Stimulated activated CD4-positive, alpha-beta T cell treated with anti-CD3 and anti-CD28 coated beads, Interleukin-2, amount 100 ng/mL, for 24 hours (primary cell): ENCODE measurements at regions not wholly inside any gene's neighbourhood (a gene's known extent, or its start where the extent isn't known, plus 50 kb on each side); places are given as distances from the start of the nearest gene placed in this dataset.
"Not testable (repeated sequence)": the region's sequence is repeated elsewhere in the genome, so short reads cannot be mapped to it uniquely, and the experiment has no call there.

Experiments used
- DNase-seq, 2 donors: peaks; one replicate each; pipeline ENCODE4 v3.0.0-alpha.2; 2020

DNA sequence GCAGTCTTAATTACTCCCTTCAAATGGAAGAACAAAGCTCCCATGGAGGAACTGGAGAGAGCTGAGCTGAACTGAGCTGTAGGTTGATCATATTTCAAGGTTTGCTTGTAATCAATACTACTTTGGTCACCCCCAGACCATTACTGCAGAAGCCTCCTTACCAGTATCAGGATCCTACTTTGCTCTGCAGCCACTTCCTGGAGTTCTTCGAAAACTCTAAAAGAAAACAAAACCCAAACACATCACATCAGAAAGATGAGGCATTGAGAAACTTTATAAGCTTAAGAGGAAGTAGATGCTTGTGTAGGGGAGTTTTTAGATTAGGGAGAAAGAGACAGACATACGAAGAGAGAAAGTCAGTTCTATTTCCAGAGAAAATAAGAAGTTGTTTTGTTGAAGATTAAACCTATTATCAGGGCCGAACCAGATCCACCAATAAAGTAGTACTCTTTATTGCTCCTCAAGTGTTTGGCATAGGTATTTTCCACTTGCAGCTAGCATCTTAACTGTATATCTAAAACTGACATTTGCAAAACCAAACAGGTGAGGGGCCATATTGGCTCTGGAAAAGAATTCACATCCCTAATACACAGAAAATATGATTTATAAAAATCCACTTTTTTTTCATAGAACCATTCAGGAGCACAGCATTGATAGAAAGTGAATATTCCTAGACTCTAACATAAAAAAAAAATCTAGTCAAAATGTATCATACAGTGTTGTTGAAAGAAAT is 166.9 kb upstream of the KLF7 start:
- no peak for DNase-seq

DNA sequence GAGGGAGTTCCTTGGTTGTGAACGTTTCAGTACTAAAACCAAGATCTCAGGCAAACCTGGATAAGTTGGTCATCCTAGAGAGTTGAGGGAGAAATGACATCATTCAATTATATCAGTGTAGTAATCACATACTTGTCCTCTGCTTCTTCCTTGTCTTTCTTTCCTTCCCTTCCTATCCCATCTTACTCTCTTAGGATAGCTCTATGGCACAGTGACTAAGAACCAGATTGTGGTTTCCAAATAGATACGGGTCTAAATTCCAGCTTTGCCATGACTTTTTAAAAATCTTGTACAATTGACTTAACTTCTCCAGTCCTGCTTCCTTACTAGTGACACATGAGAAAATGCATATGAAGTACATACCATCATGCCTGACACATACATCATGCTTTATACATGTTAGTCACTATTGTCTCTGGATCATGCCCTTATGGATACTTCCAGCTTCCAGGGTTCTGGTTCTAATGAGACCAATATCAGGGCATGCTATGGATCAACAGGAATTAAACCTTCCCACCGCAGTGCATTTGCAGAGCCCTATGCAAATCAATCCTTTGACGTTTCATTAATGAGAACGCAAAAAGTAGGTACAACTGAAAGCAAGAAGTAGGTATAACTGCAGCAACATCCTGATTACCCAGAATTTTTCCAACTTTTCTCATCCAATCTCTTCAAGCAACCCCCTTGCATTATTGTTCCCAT is 168.0 kb upstream of the KLF7 start:
- DNase-seq, result no peak

DNA sequence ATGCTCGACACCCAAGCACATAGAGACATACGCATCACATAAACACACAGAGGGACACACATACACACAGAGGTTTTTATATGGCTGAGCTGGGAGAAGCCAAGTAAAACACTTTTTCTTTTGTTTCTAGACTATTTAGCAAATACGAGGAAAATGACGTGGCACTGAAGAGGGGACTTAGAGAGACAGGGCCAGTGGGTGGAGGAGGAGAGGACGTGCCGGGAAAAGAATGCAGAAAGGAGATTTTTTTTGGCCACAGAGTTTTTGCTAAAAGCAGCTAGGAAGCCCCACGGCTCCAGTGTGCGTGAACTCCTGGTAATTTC is 168.5 kb upstream of the KLF7 start:
- no peak for DNase-seq

DNA sequence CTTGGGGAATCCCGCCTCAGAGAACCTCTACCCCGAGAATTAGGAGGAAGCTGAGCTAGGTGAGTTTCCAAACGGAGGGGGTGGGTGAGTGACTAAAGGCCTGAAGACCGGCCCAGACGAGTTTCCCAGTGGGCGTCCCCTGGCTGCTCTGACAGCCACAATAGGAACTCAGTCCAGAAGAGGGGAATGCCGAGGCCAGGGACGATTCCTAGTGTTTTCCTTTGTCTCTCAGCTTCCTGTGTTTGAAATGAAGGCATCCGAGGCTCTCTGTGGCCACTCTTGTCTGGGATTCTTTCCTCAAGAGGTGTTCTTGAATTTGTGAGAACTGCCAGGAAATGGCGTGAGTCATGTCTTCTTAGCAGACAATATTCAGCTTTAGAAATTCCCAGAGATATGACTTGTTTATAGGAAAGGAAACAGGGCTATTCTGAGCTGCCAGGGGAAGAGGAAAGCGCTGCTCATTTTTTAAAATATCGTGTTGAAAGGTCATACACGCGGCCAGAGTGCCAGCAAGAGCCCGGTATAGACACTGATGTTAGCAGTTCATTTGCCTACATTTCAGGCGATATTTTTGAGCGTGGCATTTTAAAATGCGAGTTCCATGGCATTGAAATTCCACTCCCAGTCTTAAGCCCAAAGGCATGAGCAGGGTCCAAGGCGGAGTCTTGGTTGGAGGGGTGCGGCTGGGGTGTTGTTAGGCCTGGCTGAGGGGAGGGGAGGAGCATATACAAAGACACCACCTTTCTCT is 169.1 kb upstream of the KLF7 start:
- peak; percentile 54 to 55 for DNase-seq

DNA sequence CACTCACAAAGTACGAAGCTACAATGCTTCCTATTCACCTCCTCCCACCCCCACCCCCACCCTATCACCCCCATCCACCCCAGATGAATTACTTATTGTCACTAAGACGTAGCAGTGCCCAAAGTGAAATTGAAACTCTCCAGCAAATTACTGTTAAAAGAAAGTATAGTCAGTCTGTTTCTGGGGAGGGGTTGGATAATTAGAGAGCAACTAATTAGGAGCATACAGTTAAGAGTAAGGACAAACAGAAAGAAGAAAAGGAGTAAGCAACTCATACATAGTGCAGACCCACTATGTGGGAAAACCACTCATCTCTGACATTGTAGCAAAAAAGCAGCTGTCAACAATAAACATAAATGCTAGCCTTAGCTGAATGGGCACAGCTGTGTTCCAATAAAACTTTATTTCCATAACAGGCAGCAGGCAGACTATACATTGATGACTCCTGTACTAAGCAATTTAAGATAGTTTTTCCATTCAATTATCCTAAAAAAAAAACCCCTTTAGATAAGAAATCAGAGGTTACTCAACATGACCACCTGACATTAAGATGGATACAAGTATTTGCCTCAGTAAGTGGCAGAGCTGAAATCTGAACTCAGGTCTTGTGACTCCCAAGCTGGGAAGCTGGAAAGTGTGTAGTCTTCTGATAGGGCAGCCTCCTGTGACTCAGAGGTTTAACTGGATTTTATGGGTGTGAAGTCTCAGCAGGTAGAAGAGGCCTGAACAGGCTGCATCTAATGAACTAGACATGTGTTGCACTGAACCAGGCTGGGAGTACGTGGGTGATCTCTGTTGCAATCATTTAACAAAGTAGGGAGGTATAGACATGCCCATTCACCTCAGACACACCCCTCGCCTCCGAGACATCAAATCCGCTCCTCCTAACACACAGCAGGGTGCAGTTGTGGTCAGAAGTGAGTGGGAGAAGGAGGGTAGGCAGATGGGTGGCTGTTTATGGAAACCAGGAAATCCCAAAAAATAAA is 171.8 kb upstream of the KLF7 start:
- peak; percentile 14 to 31 for DNase-seq

DNA sequence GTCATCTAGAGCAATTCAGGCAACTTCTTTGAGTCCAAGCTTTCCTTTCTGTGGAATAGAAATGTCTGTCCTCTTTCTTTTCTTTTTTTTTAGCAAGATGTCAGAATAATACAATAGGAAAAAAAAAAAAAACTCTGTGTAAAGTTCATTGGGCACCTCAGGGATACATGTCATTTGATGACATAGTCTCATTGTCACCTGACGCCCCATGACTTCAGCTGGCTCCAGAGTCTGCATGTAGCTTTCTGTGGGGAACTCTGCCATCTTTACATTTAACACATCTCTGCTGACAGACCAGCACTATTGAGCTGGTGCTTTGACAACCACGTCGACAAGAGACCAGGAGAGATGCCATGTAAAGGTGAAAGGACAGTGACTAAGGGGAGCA is 172.5 kb upstream of the KLF7 start:
- no peak for DNase-seq

DNA sequence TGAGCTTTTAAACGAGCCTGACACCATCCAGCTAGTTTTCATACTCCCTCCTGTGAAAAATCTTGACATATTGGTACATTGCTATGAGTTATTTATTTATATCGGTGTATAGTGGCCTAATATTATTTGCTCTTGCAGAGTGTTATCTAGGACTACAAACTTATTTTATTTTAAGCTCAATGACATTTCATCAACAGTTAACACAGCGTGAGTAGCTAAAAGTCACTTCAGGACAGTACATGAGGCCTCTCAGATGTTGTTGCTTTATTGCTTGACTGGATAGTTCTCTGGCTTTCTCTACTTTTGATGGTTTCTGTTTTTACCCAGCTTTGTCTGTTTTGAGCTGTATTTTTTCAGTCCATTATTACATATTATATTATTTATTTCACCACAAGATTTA is 172.9 kb upstream of the KLF7 start:
- no peak for DNase-seq

DNA sequence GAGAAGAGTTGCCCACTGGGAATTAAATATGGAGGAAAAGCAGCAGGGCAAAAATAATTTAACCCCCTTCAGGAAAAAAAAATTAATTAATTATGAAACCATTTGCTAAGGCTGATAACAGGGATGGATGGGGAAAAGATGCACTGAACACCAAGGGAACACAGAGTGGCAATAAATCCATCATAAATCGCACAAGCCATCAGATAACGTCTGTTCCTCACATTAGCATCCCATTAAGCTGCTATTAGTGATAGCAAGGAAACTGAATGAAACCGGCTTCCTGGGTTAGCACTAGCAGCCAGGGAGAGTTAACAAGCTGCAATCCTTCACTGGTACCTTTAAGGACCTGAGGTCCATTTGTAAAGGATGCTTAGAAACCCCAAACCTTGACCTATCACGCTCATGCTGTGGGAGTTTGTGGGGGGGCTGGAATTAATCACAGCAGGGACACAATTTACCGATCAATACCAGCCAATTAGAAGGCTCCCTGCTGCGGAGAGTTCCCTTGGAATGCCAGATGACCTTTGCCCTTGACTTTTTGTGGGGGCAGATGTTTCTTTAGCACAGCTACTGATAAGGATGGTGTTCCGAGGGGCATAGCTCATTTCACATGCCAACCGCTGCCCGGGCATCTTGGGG is 175.5 kb upstream of the KLF7 start:
- DNase-seq, result no peak

DNA sequence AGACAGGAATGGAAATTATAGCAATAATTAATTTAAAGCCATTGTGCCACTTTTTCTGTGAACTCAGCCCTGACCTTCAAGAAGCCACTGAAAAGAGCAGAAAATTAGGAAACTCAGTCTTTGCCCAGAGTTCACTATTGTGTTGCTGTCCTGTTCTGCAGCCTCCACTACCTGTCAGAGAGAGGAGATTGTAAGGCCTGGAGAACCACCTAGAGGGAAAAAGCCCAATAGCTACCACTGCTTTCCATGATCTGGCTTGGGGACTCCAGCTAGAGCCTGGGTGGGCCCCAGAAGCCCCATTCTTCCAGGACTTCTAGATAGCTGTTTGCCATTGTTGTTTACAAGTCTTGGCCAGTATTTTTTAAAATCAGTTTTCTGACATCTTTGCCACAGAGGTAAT is 176.1 kb upstream of the KLF7 start:
- DNase-seq, result no peak

DNA sequence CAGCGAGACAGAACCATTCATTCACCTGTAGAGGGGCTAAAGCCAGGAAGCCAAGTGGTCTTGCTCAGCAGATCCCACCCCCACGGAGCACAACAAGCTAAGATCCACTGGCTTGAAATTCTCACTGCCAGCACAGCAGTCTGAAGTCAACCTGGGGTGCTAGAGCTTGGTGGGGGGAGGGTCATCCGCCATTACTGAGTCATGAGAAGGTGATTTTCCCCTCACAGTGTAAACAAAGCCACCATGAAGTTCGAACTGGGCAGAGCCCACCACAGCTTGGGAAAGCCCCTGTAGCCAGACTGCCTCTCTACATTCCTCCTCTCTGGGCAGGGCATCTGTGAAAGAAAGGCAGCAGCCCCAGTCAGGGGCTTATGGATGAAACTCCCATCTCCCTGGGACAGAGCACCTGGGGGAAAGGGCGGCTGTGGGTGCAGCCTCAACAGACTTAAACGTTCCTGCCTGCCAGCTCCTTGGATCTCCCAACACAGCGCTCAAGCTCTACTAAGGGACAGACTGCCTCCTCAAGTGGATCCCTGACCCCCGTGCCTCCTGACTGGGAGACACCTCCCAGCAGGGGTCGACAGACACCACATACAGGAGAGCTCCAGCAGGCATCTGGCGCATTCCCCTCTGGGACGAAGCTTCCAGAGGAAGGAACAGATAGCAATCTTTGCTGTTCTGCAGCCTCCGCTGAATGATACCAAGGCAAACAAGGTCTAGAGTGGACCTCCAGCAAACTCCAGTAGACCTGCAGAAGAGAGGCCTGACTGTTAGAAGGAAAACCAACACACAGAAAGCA is 179.0 kb upstream of the KLF7 start:
- DNase-seq, result not testable (repeated sequence)

DNA sequence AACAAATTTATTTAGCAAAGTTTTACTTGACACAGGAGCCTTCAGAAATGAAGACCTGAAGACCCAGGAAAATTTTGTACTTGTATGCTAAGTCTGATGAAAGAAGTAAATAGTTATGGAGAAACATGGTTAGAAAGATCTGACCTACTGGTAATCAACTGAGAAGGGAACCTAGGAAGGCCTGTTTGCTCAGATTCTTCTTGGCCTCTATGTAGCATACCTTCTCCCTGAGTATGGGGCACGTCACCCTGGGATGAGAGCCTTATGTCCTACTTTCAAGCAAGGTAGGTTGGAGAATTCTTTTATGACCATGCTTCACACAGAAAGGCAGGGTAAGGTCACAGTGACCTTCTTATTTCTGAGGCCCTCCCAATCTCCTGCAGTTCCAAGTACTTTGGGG is 178.6 kb upstream of the CREB1 start:
- DNase-seq, result no peak

DNA sequence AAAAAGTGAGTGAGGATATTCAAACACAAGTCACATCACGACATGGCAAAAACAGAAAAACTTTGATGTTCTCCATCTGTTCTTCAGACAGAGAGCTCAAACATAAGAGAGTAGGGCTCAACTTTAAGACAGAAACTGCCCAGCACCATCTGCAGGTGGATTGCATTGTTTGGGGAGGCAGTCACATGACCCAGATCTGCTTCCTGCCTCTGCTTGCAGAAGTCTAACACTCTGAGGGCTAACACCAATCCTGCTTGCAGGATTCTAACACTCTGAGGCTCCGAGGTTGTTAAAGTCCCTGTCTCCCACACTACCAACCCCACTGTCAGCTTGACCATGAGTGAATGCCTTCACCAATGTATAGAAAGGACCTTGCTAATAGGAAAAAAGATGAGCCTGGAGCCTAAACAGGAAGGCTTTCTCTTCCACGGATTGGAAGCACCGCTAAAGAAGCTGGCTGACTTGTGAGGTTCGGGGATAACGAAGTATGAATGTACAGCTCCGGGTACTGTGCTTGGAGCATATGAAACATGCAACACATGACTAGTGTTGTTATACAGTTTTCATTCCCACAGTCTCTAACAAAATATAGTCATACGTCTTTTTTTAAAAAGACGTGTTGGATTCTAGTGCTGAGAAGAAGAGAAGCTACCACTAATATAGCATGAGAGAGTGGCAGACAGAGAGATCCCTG is 176.6 kb upstream of the CREB1 start:
- DNase-seq, result no peak

DNA sequence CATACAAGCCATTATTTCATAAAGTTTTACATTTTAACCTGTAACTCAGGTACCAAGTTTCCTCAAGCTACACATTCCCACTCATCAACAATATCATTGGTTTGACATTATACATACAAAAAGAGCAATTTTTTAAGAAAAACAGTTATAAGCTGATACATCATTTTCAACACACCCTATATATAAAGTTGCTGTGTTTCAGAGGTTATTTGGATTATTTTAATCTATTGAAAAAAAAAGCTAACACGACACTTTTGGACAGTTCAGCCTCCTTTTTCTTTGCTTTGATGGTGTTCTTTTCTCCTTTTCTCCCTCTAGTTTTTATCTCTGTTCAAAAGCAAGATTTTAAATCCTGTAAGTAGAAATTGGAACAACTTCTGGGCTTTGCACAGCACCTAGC is 175.9 kb upstream of the CREB1 start:
- DNase-seq, result no peak

DNA sequence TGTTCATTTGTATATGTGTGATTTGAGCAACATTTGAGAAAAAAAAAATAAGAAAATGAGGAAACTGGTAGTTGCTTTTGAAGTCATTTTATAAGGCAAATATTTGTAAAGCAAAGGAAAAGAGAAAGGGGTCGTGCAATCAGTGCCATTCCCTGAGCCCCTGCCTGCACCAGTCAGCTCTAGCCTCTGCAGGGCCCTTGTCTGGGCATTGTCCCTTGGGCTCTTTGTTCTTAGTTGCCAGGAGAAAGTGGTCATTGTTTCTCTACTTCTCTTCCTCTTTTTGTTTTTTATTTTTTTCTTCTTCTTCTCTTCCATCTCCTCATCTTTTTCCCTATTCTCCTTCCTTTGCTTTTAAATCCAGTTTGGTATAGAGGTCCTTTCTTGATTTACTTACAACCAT is 175.3 kb upstream of the CREB1 start:
- no peak for DNase-seq

DNA sequence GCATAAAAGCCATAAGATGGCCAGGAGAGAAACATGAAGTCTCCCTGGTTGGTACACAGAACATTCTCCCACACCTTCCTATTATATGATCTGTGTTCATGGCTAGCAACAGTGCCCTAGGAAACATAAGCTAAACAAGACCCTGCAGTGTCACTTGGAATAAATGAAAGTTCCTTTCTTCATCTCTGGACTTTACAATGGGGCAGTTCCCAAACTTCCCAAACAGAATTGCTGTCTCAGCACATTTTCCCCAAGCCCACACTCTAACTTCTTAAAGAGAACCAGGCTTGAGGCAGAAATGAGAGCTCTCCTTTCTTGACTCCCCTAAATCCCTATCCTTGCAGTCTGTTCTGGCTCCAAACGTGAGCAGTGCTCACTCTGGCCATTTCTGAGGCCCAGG is 173.2 kb upstream of the CREB1 start:
- DNase-seq, result no peak

DNA sequence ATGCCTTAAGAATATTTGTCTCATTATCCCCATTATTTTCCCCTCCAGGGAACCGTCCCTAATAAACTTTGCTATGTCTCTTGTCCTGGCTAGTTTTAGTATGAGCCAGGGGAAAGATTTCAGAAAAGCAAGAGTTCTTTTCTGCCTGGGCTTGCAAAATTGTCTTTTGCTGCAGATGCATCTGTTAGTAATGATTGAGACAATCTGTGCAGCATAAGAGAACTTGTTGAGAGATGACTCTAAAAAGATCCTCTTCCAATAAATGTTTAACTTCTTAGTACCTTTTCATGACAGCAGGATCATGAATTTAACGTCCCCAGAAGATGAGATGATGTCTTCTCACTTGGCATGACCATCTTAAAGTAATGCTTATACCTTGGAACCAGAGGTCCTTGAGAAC is 172.5 kb upstream of the CREB1 start:
- no peak for DNase-seq

DNA sequence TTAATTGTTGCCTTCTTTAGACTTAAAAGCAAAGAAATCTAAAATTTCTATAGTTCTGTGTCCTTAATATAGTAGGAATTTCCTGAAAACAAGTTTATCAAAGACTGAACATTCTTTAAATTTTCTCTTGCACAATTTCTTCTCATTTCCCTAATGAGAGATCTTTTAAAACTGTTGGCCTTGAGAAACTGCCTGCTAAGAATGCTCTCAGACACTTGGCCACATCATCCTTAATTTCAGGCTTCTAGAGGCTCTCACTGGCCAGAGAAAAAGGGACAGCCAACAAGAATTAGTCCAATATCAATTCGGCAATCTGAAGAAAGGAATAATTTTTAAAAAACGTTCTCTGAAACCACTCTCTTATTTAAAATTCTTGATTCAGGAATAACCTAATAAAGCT is 167.0 kb upstream of the CREB1 start:
- DNase-seq, result no peak

DNA sequence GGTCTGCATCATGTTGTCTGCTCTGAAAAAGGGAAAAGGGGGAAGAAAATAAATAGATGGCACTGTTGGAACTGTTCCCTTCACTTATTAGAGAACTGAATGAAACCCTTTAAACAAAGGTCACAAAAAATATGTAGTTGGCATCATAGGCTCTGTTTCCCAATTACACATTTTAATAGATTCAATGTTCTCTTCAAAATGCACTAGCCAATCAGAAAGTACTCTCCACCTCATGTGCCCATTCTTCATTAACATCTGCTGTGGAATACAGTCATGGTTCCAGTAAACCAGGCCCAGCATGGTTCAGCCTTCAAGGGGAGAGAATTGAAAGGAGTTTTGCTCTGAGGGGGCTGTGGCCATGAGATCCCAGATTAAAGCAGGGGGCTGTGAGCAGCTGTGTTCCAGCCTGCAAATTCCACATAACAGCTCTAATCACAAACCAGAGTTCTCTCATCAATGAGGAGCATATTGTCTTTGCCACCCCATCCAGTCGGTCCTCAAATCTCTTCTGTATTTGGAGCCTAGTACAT is 165.9 kb upstream of the CREB1 start:
- DNase-seq, result no peak

DNA sequence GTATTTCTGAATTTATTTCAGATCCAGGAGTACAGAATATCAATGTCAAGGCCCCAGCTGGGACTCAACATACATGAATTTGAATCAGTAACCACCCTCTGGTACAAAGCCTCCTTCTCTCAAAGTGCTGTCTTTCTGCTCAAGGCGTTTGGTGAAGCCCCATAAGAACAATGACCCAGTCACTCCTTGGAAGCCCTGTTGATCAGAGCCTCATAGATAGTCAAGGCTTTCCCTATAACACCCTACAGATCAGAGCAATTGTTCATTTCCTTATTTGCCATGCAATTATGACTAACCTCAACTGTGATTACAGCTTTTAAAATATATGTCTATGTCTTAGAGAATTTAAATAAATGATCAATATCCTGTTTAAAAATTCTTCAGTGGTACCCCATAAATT is 159.1 kb upstream of the CREB1 start:
- DNase-seq, result no peak

DNA sequence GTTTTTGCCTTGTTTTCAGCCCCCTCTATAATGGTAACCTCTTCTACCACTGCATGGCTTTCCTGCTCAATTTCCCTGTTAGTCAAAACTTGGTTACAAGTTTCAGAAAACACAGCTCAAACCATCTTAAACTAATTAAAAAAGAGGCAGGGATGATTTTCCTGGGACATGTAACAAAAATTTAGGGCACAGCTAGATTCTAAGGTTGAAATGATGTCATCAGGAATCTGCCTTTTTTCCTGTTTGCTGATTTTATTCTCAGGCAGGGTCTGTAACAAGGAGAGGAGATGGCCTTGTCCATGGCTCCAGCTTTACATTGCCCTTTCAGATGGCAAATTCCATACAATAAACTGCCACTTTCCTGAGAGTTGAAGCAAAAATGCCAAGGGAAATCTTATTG is 157.9 kb upstream of the CREB1 start:
- no peak for DNase-seq

DNA sequence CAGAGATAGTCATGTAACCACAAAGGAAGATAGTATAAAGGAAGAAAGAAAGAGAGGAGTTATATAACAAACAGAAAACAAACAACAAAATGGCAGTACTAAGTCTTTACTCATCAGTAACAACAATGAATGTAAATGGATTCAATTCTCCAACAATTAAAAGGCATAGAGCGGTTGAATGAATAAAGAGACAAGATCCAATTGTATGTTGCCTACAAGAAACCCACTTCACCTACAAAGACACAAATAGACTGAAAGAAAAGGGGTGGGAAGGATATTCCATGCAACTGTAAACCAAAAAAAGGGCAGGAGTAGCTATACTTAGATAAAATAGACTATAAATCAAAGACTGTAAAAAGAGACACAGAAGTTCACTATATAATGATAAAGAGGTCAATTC is 157.3 kb upstream of the CREB1 start:
- DNase-seq, result no peak
